ENCODE measurements at regions not wholly inside any gene's neighbourhood (a gene's known extent, or its start where the extent isn't known, plus 50 kb on each side); places are given as distances from the start of the nearest gene placed in this dataset.

GRCh38 chr7:16001477-16001876, 315.0 kb upstream of the MEOX2 start:
- no peak for TF ChIP-seq CTCF (IDR thresholded peaks at IDR 0.05)
- no peak for TF ChIP-seq REST (IDR thresholded peaks at IDR 0.05; ENCODE audit: insufficient read depth in 1 of 2, low read depth in 2 of 2, low read length in 1 of 2)
- TF ChIP-seq SIN3A (IDR thresholded peaks at IDR 0.05; ENCODE audit: borderline replicate concordance, insufficient read depth, low read depth, low read length) = no peak

Measured in Panc1 (cell line).